HG02973 (cell line): ENCODE measurements at regions not wholly inside any gene's neighbourhood (a gene's known extent, or its start where the extent isn't known, plus 50 kb on each side); places are given as distances from the start of the nearest gene placed in this dataset.

ENCODE experiments used
- ATAC-seq: cut with Tn5 transposase; IDR thresholded peaks from one replicate; pipeline ENCODE4 v1.9.1; 2021; ENCODE audit warnings: moderate library complexity; ENCODE audit not compliant: unreplicated experiment

DNA sequence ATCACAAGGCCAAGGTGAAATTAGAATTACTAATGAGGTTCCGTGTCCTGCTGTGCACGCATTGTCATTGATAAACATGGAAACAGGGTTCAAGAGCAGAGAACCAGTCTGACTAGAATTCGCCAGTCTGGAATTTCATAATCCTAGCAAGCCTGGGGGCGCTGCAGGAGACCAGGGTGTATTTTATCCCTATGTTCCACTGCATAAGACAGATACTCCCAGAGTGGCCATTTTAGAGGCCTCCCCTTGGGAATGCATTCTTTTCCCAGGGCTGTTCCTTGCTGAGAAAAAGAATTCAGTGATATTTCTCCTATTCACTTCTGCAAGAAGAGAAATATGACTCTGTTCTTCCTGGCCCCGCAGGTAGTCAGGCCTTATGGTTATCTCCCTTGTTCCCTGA, 1387.7 kb downstream of the MAT2B start:
- ATAC-seq, result no peak

DNA sequence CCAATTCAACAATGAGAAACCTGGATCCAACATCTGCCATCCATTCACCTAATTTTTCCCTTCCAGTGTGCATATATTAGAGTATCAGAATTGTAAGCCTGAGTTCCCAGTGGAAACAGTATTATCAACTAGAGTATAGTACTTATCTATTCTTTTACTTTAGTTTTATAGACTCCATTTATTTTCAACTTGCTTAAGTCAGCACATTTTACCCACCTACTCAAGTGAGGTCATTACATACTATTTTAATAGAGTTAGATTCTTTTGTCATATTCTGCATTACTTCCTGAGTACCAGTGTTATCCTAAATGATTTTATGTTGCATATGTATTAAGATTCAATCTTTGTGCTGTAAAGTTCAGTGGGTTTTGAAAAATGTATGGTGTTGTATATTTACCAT, 1393.3 kb downstream of the MAT2B start:
- ATAC-seq, result no peak

DNA sequence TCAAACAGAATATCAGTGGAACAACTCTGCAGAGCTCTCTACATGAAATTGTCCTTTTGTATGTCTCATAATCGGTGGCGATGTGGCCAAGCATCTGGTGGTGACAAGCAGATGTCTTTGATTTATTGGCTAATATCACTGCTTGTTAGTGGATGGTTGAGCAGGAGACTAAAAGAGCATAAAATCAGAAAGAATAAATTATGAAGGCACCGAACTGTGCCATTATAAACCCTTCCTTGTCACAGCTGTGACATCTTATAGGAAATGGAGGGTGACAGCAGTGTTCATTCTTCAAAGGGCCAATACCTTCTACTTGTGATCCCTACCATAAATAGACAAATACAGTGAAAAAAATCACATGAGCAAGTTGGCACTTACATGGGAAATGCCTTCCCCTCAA, 1404.3 kb downstream of the MAT2B start:
- no peak for ATAC-seq

DNA sequence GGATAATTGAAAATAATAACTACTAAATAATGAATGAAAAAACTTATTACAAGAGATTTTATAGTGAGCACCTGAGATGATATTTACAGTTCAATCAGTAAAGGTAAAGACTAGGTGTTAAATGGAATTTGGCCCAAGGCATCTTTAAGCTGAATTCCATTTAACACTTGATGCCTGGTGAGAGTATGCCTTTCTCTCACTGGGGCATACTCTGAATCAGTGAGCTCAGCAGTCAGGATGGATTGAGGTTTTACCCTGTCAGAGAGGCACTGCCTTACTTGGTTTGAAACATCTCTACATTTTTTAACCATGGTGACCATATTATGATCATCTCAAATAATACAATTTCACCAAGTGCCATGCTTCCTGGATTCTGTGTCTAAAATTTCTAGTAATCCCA, 1416.3 kb downstream of the MAT2B start:
- ATAC-seq, result no peak

DNA sequence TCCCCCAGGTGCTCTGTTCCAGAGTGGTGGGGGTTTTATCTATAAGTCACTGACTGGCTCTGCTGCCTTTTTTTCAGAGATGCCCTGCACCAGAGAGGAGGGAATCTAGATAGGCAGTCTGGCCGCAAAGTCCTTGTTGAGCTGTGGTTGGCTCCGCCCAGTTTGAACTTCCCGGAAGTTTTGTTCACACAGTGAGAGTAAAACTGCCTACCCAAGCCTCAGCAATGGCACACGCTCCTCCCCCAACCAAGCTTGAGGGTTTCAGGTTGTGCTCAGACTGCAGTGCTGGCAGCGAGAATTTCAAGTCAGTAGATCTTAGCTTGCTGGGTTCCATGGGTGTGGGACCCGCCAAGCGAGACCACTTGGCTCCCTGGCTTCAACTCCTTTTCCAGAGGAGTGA, 1428.6 kb downstream of the MAT2B start:
- ATAC-seq, result no peak

DNA sequence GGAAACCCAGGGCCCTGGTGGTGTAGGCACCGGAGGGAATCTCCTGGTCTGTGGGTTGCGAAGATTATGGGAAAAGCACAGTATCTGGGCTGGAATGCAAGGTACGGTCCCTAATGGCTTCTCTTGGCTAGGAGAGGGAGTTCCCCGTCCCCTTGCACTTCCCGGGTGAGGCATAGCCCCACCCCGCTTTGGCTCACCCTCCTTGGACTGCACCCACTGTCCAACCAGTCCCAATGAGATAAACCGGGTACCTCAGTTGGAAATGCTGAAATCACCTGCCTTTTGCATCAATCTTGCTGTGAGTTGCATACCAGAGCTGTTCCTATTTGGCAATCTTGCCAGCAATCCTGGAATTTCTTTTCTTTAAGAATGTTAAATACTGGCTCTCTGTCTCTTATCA, 1429.1 kb downstream of the MAT2B start:
- ATAC-seq, result no peak

DNA sequence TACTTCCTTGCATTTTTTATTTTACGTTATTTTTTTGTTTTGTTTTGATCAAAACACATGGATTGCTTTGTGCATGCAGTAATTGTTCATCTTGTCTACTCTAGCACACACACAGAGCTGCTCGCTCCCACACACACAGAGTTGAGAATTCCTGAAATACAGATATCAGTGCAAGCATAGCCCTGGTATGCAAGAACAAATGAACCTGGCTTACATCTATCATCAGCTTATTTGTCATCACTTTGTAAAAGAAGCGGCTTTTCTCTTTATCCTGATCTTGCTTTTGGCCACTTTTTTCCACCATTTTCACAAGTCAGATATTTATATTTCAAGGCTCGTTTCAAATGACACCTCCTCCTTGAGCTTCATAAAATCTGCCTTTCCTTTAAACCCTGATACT, 1435.7 kb downstream of the MAT2B start:
- no peak for ATAC-seq

DNA sequence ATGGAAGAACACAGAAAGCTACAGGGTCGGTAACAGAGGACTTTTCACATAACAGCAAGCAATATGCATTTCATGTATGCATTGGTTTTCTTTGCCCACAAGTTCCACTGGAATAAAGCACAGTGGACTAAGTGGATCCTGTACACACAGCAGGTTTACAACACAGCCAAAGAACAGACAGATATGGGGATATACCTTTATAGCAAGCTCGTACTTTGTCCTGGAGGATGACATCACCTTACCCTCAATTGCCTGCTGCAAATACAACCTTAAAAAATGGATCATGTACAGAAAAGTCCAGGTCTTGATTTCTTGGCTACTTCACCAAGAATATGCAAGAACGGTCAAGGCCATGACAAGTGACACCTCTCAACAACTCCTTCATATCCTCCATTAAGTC, 1445.5 kb downstream of the MAT2B start:
- ATAC-seq, result no peak

DNA sequence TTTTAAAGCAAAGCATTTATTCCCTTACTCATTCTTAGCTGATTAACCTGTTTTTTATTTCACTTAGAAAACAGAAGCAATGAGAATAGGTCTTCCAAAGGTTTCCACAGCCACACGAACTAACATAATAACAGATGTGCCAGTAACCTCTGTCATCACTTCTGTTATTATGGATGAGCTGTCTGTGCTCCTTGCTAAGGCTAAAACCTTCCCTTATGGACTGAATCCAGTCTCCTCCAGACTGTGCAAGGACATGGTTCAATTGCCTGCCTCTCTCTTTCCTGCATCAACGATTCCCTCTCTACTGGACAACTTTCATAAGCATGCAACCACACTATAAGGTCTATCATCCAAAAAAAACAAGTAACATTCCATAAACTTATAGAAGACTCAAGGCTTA, 1446.2 kb downstream of the MAT2B start:
- ATAC-seq, result no peak

DNA sequence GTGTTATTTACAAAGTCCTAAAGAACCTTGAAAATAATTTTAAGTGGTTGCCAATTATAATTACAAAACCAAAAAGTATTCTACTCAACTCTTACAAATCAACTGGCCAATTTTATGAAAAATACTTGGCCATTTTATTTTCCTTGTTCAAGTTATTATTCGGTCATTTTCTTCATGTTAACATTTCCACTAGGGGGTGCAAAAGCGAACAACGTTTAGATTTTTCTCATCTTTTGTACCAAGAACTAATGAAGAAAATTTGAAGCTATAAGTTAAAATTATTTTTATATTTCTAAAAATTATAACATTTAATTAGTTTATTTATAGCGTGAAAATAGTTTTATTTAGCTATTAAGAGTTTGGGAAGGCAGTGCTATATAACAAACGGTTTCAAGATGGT, 1453.3 kb downstream of the MAT2B start:
- ATAC-seq, result no peak

DNA sequence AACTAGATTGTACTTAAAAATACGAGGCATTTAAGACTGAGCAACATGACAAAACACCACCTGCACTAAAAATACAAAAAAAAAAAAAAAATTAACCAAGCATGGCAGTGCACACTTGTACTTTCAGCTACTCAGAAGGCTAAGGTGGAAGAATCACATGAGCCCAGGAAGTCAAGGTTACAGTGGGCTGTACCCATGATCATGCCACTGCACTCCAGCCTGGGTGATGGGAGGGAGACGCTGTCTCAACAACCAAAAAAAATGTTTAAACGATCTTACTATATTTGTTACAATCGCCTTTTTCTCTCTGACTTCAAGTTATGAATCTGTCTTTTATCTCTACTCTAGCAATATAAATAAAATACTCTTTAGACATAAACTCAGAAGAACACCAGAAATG, 1454.3 kb downstream of the MAT2B start:
- no peak for ATAC-seq

DNA sequence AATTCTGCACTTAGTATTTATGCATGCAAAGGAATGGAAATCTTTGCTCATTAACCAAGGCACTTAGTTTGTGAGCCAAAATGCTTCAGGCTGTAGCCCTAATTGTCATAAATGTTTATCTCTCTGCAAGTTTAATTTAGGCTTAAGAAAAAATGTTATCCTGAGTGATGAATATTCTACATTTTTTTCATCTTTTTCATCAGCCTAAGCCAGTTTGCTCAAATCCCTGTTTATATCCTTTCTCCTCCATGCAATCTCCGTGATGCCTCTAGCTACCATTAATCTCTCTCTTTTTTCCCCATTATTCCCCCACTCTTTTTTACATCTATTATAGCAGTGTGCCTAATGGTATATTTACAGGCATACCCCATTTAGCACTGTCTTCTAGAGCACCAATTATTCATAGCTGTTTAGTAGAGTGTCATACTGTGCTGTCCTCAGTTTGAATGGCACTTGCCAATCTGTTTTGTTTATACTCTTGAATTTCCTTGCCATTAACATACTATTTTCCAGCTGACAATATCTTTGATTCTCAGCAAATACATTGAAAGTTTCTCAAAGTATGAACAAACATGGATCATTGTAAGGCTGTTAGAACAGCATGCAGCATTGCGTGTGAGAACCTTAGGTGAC, 1457.0 kb downstream of the MAT2B start:
- ATAC-seq, result no peak

DNA sequence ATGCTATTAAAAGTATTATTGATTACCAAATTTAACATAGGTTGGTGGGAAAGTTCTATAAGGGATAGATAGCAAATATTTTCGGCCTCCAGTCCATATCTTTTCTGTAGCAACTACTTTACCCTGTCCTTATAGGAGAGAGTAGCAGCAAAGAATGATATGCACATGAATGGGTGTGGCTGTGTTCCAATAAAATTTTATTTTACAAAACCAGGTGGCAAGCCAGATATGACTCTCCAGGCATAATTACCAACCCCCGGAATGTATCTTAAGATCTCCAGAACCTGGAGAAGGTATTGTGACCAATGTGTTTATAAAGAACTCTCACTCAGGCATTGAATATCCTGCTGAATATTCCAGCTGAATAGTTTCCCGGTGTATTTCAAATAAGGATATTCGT, 1461.2 kb downstream of the MAT2B start:
- no peak for ATAC-seq

DNA sequence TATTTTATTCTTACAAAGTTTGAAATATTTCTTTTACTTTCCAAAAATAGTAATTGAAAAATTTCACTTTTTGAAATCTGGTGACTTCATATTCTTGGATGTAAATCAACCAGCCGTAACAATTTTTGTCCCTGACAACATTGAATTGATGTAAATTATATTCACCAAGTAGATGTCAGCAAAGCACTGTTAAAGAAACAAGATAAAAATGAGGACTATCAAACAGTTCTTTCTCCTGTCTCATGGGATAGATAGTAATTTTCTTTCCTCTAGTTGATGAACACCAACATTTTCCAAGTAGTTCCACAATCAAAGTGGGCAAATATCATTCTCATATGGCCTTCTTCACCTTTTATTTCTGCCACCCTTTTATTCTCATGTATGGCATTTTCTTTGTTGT, 1461.9 kb downstream of the MAT2B start:
- no peak for ATAC-seq

DNA sequence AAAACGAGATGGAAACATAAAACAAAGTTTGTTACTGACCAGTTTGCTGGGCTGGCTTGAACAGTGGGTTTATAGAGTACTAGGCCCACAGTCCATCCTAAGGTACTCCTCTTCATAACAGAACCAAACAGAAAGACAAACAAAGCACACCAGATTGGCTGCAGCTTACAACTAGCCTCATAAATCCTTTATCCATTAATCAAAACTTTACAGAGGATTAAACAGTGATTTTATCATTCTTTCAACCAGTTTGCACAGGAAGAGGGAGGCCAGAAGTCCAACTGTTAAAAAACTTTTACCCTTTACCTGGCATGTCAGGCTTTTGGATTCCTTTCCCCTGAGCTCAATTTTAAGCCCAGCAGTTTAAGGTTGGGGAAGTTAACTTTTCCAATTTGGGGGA, 1467.6 kb downstream of the MAT2B start:
- ATAC-seq, result no peak

DNA sequence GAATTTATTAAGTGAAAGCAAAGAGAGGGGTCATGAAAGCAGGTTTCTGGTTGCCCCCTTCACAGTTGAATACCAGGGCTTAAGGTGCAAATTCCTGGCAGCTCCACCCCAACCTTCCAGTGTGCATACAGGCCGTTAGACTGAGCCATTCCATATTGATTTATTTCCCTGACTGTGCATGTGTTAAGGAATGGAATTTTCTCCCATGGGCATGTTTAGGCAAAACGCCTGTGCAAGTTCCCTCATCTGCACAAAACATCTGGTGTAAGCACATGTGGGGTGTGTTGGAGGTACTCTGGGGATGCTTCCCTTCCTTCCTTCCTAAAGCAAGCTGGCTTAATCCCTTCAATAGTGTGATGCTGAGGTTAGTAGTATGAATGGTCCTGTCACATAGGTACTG, 1470.6 kb downstream of the MAT2B start:
- no peak for ATAC-seq

DNA sequence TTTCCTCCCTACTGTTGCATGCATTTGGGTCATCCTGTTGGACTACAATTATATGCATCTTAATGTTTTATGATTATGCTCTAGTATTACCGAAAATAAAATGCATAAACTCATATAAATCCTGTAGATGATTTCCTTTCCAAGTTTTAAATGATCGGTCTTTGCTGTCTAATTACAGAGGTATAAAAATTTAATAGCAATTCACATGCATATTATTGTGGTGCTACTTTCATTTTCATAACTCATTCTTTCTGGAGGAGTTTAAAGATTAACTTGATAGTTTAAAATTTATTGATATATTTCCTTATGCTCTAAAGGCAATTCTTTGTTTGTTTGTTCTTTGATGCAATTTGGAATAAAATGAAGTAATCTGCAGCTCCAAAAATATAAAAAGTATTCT, 1475.1 kb downstream of the MAT2B start:
- no peak for ATAC-seq

DNA sequence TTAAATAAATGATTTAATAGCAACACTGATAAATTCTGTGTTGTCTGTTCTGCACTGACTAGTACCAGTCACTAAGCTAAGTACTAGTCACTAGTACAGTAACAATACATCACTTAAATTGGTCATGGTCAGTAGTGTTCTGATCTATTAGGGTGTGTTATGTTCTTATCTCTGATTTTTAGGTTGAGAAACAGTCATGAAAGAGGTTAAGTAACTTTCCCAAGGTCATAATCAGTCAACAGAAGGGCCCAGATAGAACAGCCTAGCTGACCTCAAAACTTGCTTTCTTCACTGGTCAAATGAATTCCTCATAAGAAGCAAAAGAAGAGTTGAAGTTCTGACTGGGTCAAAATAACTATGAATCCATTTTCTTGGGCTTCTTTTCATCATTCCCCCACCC, 1492.7 kb downstream of the MAT2B start:
- no peak for ATAC-seq

DNA sequence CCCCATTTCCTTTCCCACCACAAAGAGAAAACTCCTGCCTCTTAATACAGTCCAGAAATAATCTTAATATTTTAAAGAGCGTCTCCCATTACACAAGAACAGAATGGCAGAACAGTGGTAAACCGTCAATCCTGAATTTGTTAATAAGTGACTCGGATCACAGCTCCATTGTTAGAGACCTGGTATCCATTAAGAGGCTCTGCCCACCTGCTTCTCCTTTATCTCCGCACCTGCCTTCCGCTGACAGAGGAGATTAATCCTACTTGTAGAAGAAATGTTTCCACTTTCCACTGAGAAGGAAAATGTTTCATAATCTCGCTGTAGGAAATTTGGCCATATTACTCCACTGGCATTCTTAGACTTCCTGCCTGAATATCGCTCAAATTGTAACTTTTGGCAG, 1493.2 kb downstream of the MAT2B start:
- no peak for ATAC-seq

DNA sequence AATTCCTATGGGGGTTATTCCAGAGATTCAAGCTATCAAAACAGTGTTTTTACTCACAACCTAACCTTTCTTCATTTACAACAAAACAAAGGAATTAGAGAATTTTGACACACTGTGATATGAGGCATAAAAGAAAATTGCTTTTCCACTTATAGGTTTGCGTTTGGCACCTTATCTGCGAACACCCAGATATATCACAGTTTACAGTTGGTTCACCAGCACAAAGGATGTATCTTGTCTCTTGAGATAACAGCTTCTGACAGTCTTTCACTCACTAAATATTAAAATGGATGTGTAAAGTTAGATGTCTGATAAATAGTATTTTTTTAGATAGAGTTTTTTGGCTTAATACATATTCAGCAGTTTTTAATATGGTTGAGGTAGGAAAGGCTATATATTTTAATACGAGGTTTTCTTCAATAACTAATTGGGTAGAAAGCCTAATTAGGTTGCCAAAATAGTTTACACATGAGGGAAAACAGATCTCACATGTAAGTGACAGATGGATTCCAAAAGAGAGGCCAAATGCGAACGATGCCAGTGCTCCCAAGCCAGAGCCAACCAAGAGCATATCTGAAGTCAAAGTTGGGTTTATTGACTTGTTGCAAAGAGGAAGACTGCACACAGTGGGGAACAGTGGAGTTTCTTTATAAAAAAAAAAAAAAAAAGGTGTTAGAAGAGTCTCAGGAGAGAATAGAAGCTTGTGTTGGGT, 1495.2 kb downstream of the MAT2B start:
- ATAC-seq, result no peak

DNA sequence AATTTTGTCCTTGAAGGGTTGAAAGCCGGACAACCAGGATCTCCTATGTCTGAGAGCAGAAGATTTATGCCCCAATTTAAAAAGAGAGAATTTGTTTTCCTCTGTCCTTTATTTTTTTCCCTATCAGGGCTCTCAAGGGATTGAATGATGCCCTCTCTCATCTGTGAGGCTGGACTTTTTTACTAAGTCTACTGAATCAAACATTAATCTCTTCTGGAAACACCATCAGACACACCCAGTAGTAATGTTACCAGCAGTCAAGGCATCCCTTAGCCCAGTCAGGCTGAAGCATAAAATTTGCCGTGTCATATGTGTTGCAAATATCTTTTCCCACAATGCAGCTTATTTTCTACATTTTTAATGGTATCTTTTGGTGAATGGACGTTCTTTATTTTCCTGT, 1497.9 kb downstream of the MAT2B start:
- ATAC-seq, result no peak

DNA sequence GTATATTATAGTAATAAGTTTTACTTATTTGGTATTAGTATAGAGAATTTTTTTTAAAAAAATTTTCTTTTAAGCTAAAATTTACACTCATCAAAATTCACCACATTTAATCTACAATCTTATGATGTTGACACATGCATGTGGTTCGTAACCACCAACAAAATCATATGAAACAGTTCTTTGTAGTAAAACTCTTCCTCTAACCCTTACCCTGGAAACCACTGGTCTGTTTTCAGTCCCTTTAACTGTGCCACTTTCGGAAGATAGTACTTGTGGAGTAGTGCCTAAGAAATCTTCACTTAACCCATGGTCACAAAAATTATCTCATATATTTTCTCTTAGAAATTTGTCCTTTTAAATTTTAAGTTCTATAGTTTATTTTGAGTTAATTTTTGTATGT, 1498.8 kb downstream of the MAT2B start:
- ATAC-seq, result no peak

DNA sequence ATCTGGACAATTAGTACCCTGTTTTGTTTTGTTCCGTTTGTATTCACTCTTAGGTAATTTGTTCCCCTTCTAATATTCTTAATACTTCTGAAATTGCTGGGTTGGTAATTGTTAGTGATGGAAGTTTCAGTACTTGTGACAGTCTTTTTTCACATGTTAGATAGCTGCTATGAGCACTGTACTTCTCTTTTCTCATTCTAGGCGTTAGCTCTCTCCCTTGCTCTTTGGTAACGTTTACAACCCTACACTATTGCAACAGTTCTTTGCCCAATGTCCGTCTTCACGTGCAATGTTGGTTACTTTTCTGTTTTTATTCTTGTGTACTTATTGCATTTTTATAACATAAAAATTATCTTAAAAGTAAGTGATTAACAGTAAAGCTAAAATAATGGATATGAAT, 1509.0 kb downstream of the MAT2B start:
- no peak for ATAC-seq
